ENCODE measurements at regions not wholly inside any gene's neighbourhood (a gene's known extent, or its start where the extent isn't known, plus 50 kb on each side); places are given as distances from the start of the nearest gene placed in this dataset.

GRCh38 chr1:228986093-228986904, 251.0 kb downstream of the RHOU start:
- ChIA-PET CTCF (interaction anchor here (2.0 kb wide), 1 partner anchor 43 kb away, joined by 4 read pairs; no protein-coding TSS in a partner anchor), POLR2A (no interaction called here)
- TF ChIP-seq, protein P1, sequence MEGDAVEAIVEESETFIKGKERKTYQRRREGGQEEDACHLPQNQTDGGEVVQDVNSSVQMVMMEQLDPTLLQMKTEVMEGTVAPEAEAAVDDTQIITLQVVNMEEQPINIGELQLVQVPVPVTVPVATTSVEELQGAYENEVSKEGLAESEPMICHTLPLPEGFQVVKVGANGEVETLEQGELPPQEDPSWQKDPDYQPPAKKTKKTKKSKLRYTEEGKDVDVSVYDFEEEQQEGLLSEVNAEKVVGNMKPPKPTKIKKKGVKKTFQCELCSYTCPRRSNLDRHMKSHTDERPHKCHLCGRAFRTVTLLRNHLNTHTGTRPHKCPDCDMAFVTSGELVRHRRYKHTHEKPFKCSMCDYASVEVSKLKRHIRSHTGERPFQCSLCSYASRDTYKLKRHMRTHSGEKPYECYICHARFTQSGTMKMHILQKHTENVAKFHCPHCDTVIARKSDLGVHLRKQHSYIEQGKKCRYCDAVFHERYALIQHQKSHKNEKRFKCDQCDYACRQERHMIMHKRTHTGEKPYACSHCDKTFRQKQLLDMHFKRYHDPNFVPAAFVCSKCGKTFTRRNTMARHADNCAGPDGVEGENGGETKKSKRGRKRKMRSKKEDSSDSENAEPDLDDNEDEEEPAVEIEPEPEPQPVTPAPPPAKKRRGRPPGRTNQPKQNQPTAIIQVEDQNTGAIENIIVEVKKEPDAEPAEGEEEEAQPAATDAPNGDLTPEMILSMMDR (IDR thresholded peaks at IDR 0.05; ENCODE audit: control extremely low read depth, extremely low read depth, low read depth, missing control alignments) = no peak
- no peak for DNase-seq (ENCODE audit: extremely low spot score)

- ChIA-PET CTCF (interaction anchor here (2.0 kb wide), 1 partner anchor 42 kb away, joined by 4 read pairs; no protein-coding TSS in a partner anchor), POLR2A (no interaction called here)
- TF ChIP-seq, protein P1 (IDR thresholded peaks at IDR 0.05; ENCODE audit: control extremely low read depth, extremely low read depth, low read depth, missing control alignments) = no peak
- no peak for DNase-seq (ENCODE audit: extremely low spot score)
Observed at GRCh38 chr1:228987286-228987685, 252.0 kb downstream of the RHOU start.

DNA sequence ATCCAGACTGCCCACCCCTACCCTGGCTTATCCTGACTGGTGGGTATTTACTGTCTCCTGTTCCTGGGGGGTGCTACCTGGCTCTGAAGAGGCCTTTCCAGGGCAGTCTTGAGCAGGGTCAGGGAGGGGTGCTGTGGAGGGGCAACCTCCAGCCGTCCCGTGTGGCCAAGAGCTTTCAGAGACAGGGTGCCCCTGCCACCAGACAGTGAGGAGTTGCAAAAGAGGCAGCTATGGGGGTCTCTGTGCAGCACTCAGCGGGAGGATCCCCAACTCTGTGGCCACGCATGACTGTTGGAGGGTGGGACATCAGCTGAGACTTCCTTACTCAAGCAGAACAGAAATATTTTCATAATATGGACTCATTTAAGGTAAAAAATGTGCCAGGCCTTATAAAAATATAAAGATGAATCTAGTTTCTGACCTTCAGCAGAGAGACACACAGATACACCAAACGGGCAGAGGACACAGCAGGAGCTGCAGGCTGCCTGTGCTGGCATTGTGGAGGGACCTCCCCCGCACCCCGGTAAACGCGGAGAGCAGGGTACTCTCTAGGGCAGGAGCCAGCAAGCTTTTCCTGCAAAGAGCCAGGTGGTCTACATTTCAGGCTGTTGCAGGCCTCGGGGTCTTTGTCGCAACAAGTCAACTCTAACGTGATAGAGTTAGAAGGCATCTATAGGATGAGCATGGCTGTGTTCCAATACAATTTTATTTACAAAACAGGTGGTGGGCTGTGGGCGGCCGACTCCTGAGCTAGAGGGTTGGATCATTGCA, 252.6 kb downstream of the RHOU start:
- DNase-seq (ENCODE audit: extremely low spot score) = no peak
- ChIA-PET POLR2A (no interaction called here), CTCF (interaction anchor here (0.8 to 2.0 kb wide), 2 partner anchors 8 to 41 kb away, joined by 3 to 4 read pairs; no protein-coding TSS in a partner anchor)
- TF ChIP-seq, protein P1 (IDR thresholded peaks at IDR 0.05; ENCODE audit: control extremely low read depth, extremely low read depth, low read depth, missing control alignments) = no peak

DNA sequence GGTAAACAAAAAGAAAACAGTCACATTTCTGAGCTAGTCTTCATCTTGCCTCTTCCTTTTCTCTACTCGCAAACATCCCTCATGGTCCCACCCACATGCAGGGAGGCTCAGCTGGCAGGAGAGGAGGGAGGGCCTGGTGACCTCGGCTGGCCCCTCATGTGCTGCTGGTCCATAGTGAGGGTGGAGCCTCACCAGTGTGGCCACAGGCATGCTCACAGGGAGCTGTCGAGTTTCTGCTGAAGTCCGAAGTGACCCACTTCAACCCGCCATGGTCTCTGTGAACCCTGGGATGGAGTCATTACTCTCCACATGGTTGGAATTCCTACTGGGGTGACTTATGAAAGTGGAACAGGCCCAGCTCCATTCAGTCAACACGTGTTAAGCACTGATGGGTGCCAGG, 253.4 kb downstream of the RHOU start:
- POLR2A ChIA-PET = no interaction called here
- DNase-seq (ENCODE audit: extremely low spot score) = no peak
- TF ChIP-seq, protein P1 (IDR thresholded peaks at IDR 0.05; ENCODE audit: control extremely low read depth, extremely low read depth, low read depth, missing control alignments) = no peak
- CTCF ChIA-PET = interaction anchor here (0.8 kb wide), 1 partner anchor 8 kb away, joined by 3 read pairs; no protein-coding TSS in a partner anchor

GRCh38 chr1:228989176-228989575, 253.9 kb downstream of the RHOU start:
- TF ChIP-seq, protein P1 (IDR thresholded peaks at IDR 0.05; ENCODE audit: control extremely low read depth, extremely low read depth, low read depth, missing control alignments) = no peak
- no peak for DNase-seq (ENCODE audit: extremely low spot score)
- ChIA-PET POLR2A (no interaction called here), CTCF (no interaction called here)

DNA sequence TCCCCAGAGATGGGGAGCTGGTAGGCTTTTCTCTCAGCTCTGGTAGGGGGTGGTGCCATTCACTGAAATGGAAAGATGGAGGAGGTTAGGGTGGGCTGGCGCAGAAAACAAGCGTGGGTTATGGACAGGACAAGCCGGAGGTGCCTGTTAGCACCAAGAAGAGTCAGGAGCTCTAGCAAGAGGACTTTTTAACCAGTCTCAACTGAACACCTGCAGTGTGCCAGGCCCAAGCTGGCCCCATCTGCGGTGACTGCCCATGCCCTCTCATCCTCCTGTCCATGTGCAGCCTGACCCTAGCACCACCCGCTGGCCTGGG, 254.4 kb downstream of the RHOU start:
- CTCF ChIA-PET = no interaction called here
- POLR2A ChIA-PET = no interaction called here

More for the DNA sequence above, 254.4 kb downstream of the RHOU start:
- no peak for DNase-seq (ENCODE audit: extremely low spot score)
- TF ChIP-seq, protein P1 (IDR thresholded peaks at IDR 0.05; ENCODE audit: control extremely low read depth, extremely low read depth, low read depth, missing control alignments) = no peak
